GM20000 (cell line): ENCODE measurements at regions not wholly inside any gene's neighbourhood (a gene's known extent, or its start where the extent isn't known, plus 50 kb on each side); places are given as distances from the start of the nearest gene placed in this dataset.

Source experiments
- DNase-seq: peaks from one replicate; pipeline ENCODE4 v3.0.0; 2012; ENCODE audit warnings: low spot score
- CTCF ChIP-seq: IDR thresholded peaks from 2 replicates; pipeline ENCODE4 v1.5.1; 2012; ENCODE audit warnings: mild to moderate bottlenecking, control low read depth; ENCODE audit errors: extremely low read depth, missing control alignments

- TF ChIP-seq CTCF, result no peak
- no peak for DNase-seq
These were observed 237.6 kb upstream of the CDH4 start for GRCh38 chr20:61014491-61014890.

- DNase-seq, result no peak
- no peak for TF ChIP-seq CTCF
These were observed 236.5 kb upstream of the CDH4 start for GRCh38 chr20:61015602-61016001.

- TF ChIP-seq CTCF, result no peak
- no peak for DNase-seq
These were observed 232.7 kb upstream of the CDH4 start for GRCh38 chr20:61019322-61019721.

GRCh38 chr20:61023612-61024011, 228.4 kb upstream of the CDH4 start:
- DNase-seq, result no peak
- TF ChIP-seq CTCF, result no peak

- no peak for TF ChIP-seq CTCF
- DNase-seq, result no peak
These were observed 227.7 kb upstream of the CDH4 start for GRCh38 chr20:61024390-61024789.

GRCh38 chr20:61025536-61025935, 226.5 kb upstream of the CDH4 start:
- TF ChIP-seq CTCF, result no peak
- DNase-seq, result no peak

GRCh38 chr20:61026173-61026572, 225.9 kb upstream of the CDH4 start:
- no peak for TF ChIP-seq CTCF
- DNase-seq, result no peak
